H9 (cell line): ENCODE measurements at regions not wholly inside any gene's neighbourhood (a gene's known extent, or its start where the extent isn't known, plus 50 kb on each side); places are given as distances from the start of the nearest gene placed in this dataset.

Source experiments
- DNase-seq: peaks from one replicate; pipeline ENCODE4 v3.0.0-alpha.2; 2017
- H2AFZ ChIP-seq: one replicate; pipeline ENCODE4 v1.6.1; 2013; ENCODE audit warnings: mild to moderate bottlenecking, low read length, control low read depth, moderate library complexity
- H2AK5ac ChIP-seq: 2 replicates; pipeline ENCODE4 v1.6.1; 2013; ENCODE audit warnings: low read length, control low read depth, mixed read lengths; ENCODE audit not compliant: insufficient read length
- H2BK120ac ChIP-seq: one replicate; pipeline ENCODE4 v1.6.1; 2013; ENCODE audit warnings: low read depth, mild to moderate bottlenecking, low read length, control low read depth, inconsistent platforms; ENCODE audit not compliant: poor library complexity, severe bottlenecking
- H2BK12ac ChIP-seq: 2 replicates; pipeline ENCODE4 v1.6.1; 2013; ENCODE audit warnings: low read length, control low read depth, mixed read lengths, low read depth; ENCODE audit not compliant: insufficient read length
- H2BK15ac ChIP-seq: 2 replicates; pipeline ENCODE4 v1.6.1; 2013; ENCODE audit warnings: low read depth, low read length, control low read depth
- H2BK20ac ChIP-seq: one replicate; pipeline ENCODE4 v1.6.1; 2013; ENCODE audit warnings: low read depth, mild to moderate bottlenecking, low read length, control low read depth, inconsistent platforms; ENCODE audit not compliant: poor library complexity, severe bottlenecking
- H2BK5ac ChIP-seq: 2 replicates; pipeline ENCODE4 v1.6.1; 2013; ENCODE audit warnings: low read length, control low read depth, mixed read lengths; ENCODE audit not compliant: insufficient read length
- H3K14ac ChIP-seq: 2 replicates; pipeline ENCODE4 v1.6.1; 2013; ENCODE audit warnings: low read length, control low read depth; ENCODE audit not compliant: insufficient read depth
- H3K18ac ChIP-seq: 2 replicates; pipeline ENCODE4 v1.6.1; 2013; ENCODE audit warnings: low read depth, mild to moderate bottlenecking, mixed read lengths, low read length, control low read depth; ENCODE audit not compliant: insufficient read length
- H3K23ac ChIP-seq: 2 replicates; pipeline ENCODE4 v1.6.1; 2013; ENCODE audit warnings: low read length, control low read depth, mixed read lengths, low read depth; ENCODE audit not compliant: insufficient read length
- H3K23me2 ChIP-seq: 2 replicates; pipeline ENCODE4 v1.6.1; 2013; ENCODE audit warnings: low read depth, mild to moderate bottlenecking, mixed read lengths, low read length, control low read depth; ENCODE audit not compliant: insufficient read length, poor library complexity, severe bottlenecking
- H3K27ac ChIP-seq: 2 replicates; pipeline ENCODE4 v1.5.1; 2013; ENCODE audit warnings: low read length, control low read depth, mixed read lengths, low read depth; ENCODE audit not compliant: insufficient read length
- H3K27me3 ChIP-seq: 2 replicates; pipeline ENCODE4 v1.6.1; 2013; ENCODE audit warnings: low read length, control low read depth, inconsistent platforms; ENCODE audit not compliant: insufficient read depth
- H3K4ac ChIP-seq: 2 replicates; pipeline ENCODE4 v1.6.1; 2013; ENCODE audit warnings: low read depth, mild to moderate bottlenecking, control low read depth, inconsistent platforms, low read length, moderate library complexity
- H3K4me1 ChIP-seq: 2 replicates; pipeline ENCODE4 v1.6.1; 2013; ENCODE audit warnings: low read length, control low read depth, inconsistent platforms; ENCODE audit not compliant: insufficient read depth
- H3K4me2 ChIP-seq: 2 replicates; pipeline ENCODE4 v1.6.1; 2013; ENCODE audit warnings: low read length, control low read depth, mixed read lengths; ENCODE audit not compliant: insufficient read length, insufficient read depth
- H3K56ac ChIP-seq: 2 replicates; pipeline ENCODE4 v1.6.1; 2013; ENCODE audit warnings: low read depth, mild to moderate bottlenecking, mixed read lengths, low read length, control low read depth; ENCODE audit not compliant: insufficient read length
- H3K79me1 ChIP-seq: 2 replicates; pipeline ENCODE4 v1.6.1; 2013; ENCODE audit warnings: low read depth, mild to moderate bottlenecking, moderate library complexity, low read length, control low read depth, inconsistent platforms; ENCODE audit not compliant: insufficient read depth, poor library complexity, severe bottlenecking
- H3K79me2 ChIP-seq: 2 replicates; pipeline ENCODE4 v1.6.1; 2013; ENCODE audit warnings: low read length, control low read depth, inconsistent platforms; ENCODE audit not compliant: insufficient read depth
- H3K9ac ChIP-seq: 2 replicates; pipeline ENCODE4 v1.6.1; 2013; ENCODE audit warnings: low read length, control low read depth, mixed read lengths; ENCODE audit not compliant: insufficient read length; ENCODE audit errors: extremely low read depth
- H3K9me3 ChIP-seq: one replicate; pipeline ENCODE4 v1.6.1; 2013; ENCODE audit warnings: low read depth, low read length, inconsistent platforms; ENCODE audit not compliant: control insufficient read depth
- H3T11ph ChIP-seq: one replicate; pipeline ENCODE4 v1.6.1; 2013; ENCODE audit warnings: mild to moderate bottlenecking, low read length, control low read depth, inconsistent platforms
- H4K20me1 ChIP-seq: one replicate; pipeline ENCODE4 v1.6.1; 2013; ENCODE audit not compliant: control insufficient read depth, insufficient read length, insufficient read depth
- H4K5ac ChIP-seq: 2 replicates; pipeline ENCODE4 v1.6.1; 2013; ENCODE audit warnings: low read depth, mild to moderate bottlenecking, mixed read lengths, low read length, control low read depth; ENCODE audit not compliant: insufficient read length
- H4K8ac ChIP-seq: replicated peaks from 2 replicates; pipeline ENCODE4 v1.6.1; 2013; ENCODE audit warnings: low read length, control low read depth, mixed read lengths, low read depth; ENCODE audit not compliant: insufficient read length
- H4K91ac ChIP-seq: 2 replicates; pipeline ENCODE4 v1.6.1; 2013; ENCODE audit warnings: low read depth, mild to moderate bottlenecking, moderate library complexity, mixed read lengths, low read length, control low read depth; ENCODE audit not compliant: insufficient read length
- H3K27ac Mint-ChIP-seq, 3 experiments: 2 replicates in 2 of 3; 3 replicates in 1 of 3; pipeline ENCODE4 v1.8.0; 2020 to 2021; ENCODE audit warnings: mixed read lengths in 3 of 3, mild to moderate bottlenecking in 1 of 3, moderate library complexity in 1 of 3
- H3K27me3 Mint-ChIP-seq: 2 replicates; pipeline ENCODE4 v1.8.0; 2021; ENCODE audit warnings: low read depth, mild to moderate bottlenecking, moderate library complexity, mixed read lengths
- H3K36me3 Mint-ChIP-seq, 3 experiments: 2 replicates in 2 of 3; 3 replicates in 1 of 3; pipeline ENCODE4 v1.8.0; 2020 to 2021; ENCODE audit warnings: low read depth in 3 of 3, mixed read lengths in 3 of 3; ENCODE audit not compliant: insufficient read depth in 1 of 3
- H3K4me1 Mint-ChIP-seq, 2 experiments: 2 replicates each; pipeline ENCODE4 v1.8.0; 2020; ENCODE audit warnings: mixed read lengths in 2 of 2
- H3K4me3 Mint-ChIP-seq, 2 experiments: 2 replicates in 1 of 2; 3 replicates in 1 of 2; pipeline ENCODE4 v1.8.0; 2020 to 2021; ENCODE audit warnings: mild to moderate bottlenecking in 2 of 2, mixed read lengths in 2 of 2, moderate library complexity in 1 of 2
- H3K9me3 Mint-ChIP-seq, 2 experiments: 2 replicates in 1 of 2; 3 replicates in 1 of 2; pipeline ENCODE4 v1.8.0; 2020; ENCODE audit warnings: mild to moderate bottlenecking in 2 of 2, mixed read lengths in 2 of 2, moderate library complexity in 1 of 2
- CTCF ChIP-seq: fragments of 200-600 bp; sonication (generic); conservative IDR thresholded peaks from 3 replicates; pipeline ENCODE4 v1.8.0; 2021; ENCODE audit warnings: antibody characterized with exemption, mild to moderate bottlenecking
- WGBS: extraction: QIAGEN DNeasy Blood & Tissue Kit; methylation state at CpG from one replicate; pipeline ENCODE4 v1.1.7; 2013; ENCODE audit warnings: missing lambda C conversion rate, low lambda C conversion rate, mixed read lengths; ENCODE audit not compliant: insufficient read length; ENCODE audit errors: extremely low coverage; 5-methylcytosine and 5-hydroxymethylcytosine counted together

GRCh38 chr3:81980596-81981494 is 219.4 kb upstream of the GBE1 start:
- DNase-seq = no peak
- no peak overlapping the region for H3K27ac ChIP-seq
- H3K27me3 ChIP-seq = no peaks in the 10 kb centered on the region
- no peak overlapping the region for H3K4ac ChIP-seq
- no peak overlapping the region for H2BK12ac ChIP-seq
- Mint-ChIP-seq H3K36me3 (peaks cover 0 to 4% (median 2%) of the 10 kb centered on the region in 3 experiments; a peak in 2 of 7 replicates), H3K9me3 (no peaks in the 10 kb centered on the region), H3K27ac (no peak overlapping the region), H3K27me3 (no peaks in the 10 kb centered on the region), H3K4me3 (no peak overlapping the region), H3K4me1 (peaks cover 4 to 7% of the 10 kb centered on the region in 2 experiments; a peak in 2 of 4 replicates)
- H3K23ac ChIP-seq = no peak overlapping the region
- H4K91ac ChIP-seq = no peak overlapping the region
- H3K79me1 ChIP-seq = no peaks in the 10 kb centered on the region
- no peaks in the 10 kb centered on the region for H3K79me2 ChIP-seq
- no peak for TF ChIP-seq CTCF
- H2BK120ac ChIP-seq = no peak overlapping the region
- no peak overlapping the region for H4K5ac ChIP-seq
- no peak overlapping the region for H2AFZ ChIP-seq
- H3T11ph ChIP-seq = no peak overlapping the region
- H3K23me2 ChIP-seq = no peaks in the 10 kb centered on the region
- no peak overlapping the region for H3K14ac ChIP-seq
- no peak overlapping the region for H2BK15ac ChIP-seq
- no peak overlapping the region for H2BK20ac ChIP-seq
- H3K4me1 ChIP-seq = no peaks in the 10 kb centered on the region
- no peak overlapping the region for H3K18ac ChIP-seq
- no peak overlapping the region for H3K56ac ChIP-seq
- H3K9ac ChIP-seq = no peak overlapping the region
- WGBS = no CpG with 5 or more reads among the region's 10 CpGs
- no peak overlapping the region for H4K8ac ChIP-seq
- H3K9me3 ChIP-seq = no peaks in the 10 kb centered on the region
- H2AK5ac ChIP-seq = no peak overlapping the region
- peaks cover 3% of the 10 kb centered on the region for H4K20me1 ChIP-seq
- no peak overlapping the region for H2BK5ac ChIP-seq
- no peak overlapping the region for H3K4me2 ChIP-seq
